A673 (cell line): ENCODE measurements at regions not wholly inside any gene's neighbourhood (a gene's known extent, or its start where the extent isn't known, plus 50 kb on each side); places are given as distances from the start of the nearest gene placed in this dataset.

Experiments
- CTCF ChIP-seq: fragments of 300-800, 200-600 bp; sonication (generic); conservative IDR thresholded peaks from 2 replicates; pipeline ENCODE4 v1.5.1; 2017; ENCODE audit warnings: low read depth, mild to moderate bottlenecking, antibody characterized with exemption, low read length, moderate library complexity, mixed read lengths
- EZH2 ChIP-seq: fragments of 200-600 bp; sonication (generic); IDR thresholded peaks from 2 replicates; pipeline ENCODE4 v1.6.1; 2017; ENCODE audit warnings: borderline replicate concordance, low read depth, mild to moderate bottlenecking, mixed read lengths, antibody characterized with exemption, low read length; ENCODE audit not compliant: poor library complexity, severe bottlenecking

- TF ChIP-seq CTCF, result no peak
- no peak for TF ChIP-seq EZH2
Observed at GRCh38 chr9:625613-626012, 215.9 kb upstream of the DMRT1 start.
